NT2/D1 (cell line): ENCODE measurements at regions not wholly inside any gene's neighbourhood (a gene's known extent, or its start where the extent isn't known, plus 50 kb on each side); places are given as distances from the start of the nearest gene placed in this dataset.

Experiments
- SUZ12 ChIP-seq: IDR thresholded peaks from 2 replicates; pipeline ENCODE4 v1.6.1; 2011; ENCODE audit not compliant: insufficient read length, insufficient read depth; ENCODE audit errors: extremely low read depth
- YY1 ChIP-seq: IDR thresholded peaks from 2 replicates; pipeline ENCODE4 v1.6.1; 2011; ENCODE audit not compliant: insufficient read length, insufficient read depth

GRCh38 chr10:131841661-131842139 is 59.1 kb upstream of the PPP2R2D start:
- TF ChIP-seq YY1 (no peak), SUZ12 (no peak)
